ENCODE measurements at regions not wholly inside any gene's neighbourhood (a gene's known extent, or its start where the extent isn't known, plus 50 kb on each side); places are given as distances from the start of the nearest gene placed in this dataset.

DNA sequence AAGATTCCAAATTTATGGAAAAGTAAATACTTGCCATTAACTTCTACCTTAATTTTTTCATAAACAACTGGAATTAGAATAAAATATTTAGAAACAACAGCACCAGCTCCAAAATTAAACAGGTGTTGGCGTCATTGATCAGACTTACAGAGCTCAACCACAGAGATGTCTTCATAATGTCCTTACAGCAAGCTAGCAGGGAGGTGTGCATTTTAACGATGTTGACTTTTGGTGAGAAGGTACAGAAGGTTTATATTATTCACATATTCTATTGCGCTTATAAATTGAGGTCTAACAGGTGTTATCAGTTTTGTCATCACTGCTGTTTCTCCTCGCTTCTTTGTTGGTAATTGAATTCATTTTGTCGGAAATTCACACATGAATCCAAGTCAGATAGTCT lies 226.2 kb upstream of the CA10 start:
- TF ChIP-seq, protein P1, sequence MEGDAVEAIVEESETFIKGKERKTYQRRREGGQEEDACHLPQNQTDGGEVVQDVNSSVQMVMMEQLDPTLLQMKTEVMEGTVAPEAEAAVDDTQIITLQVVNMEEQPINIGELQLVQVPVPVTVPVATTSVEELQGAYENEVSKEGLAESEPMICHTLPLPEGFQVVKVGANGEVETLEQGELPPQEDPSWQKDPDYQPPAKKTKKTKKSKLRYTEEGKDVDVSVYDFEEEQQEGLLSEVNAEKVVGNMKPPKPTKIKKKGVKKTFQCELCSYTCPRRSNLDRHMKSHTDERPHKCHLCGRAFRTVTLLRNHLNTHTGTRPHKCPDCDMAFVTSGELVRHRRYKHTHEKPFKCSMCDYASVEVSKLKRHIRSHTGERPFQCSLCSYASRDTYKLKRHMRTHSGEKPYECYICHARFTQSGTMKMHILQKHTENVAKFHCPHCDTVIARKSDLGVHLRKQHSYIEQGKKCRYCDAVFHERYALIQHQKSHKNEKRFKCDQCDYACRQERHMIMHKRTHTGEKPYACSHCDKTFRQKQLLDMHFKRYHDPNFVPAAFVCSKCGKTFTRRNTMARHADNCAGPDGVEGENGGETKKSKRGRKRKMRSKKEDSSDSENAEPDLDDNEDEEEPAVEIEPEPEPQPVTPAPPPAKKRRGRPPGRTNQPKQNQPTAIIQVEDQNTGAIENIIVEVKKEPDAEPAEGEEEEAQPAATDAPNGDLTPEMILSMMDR (IDR thresholded peaks at IDR 0.05): no peak
- no peaks in the 10 kb centered on the region for H3K4me1 Mint-ChIP-seq
- peaks cover 0 to 6% (median 0%) of the 10 kb centered on the region in 3 donors for H3K27me3 Mint-ChIP-seq (ENCODE audit: low read depth in 3 of 3)
- H3K27ac Mint-ChIP-seq: no peak overlapping the region
- Histone ChIP-seq H3K9ac (ENCODE audit: insufficient read depth, low read length, poor library complexity, severe bottlenecking) (no peak overlapping the region), H3K4me1 (ENCODE audit: control insufficient read depth in 1 of 2, insufficient read depth in 2 of 2, low read length in 2 of 2) (no peaks in the 10 kb centered on the region), H3K36me3 (replicated peaks in 1 of 2; ENCODE audit: control insufficient read depth in 1 of 2, insufficient read depth in 2 of 2, low read length in 2 of 2) (no peaks in the 10 kb centered on the region), H3K27ac (ENCODE audit: low read depth in 1 of 2, low read length in 2 of 2) (no peak overlapping the region), H3K27me3 (ENCODE audit: control insufficient read depth in 2 of 2, insufficient read depth in 2 of 2, low read length in 2 of 2) (no peaks in the 10 kb centered on the region), H3K79me2 (ENCODE audit: insufficient read depth, low read length) (no peaks in the 10 kb centered on the region), H3K4me2 (replicated peaks; ENCODE audit: extremely low read depth, low read length, poor library complexity, severe bottlenecking) (no peak overlapping the region), H4K20me1 (ENCODE audit: insufficient read depth, low read length) (no peaks in the 10 kb centered on the region), H3K4me3 (replicated peaks in 1 of 3; ENCODE audit: low read depth in 2 of 3, low read length in 3 of 3) (no peak overlapping the region), H3K9me3 (replicated peaks in 1 of 2; ENCODE audit: control insufficient read depth in 1 of 2, insufficient read depth in 1 of 2, low read length in 2 of 2) (no peaks in the 10 kb centered on the region), H2AFZ (ENCODE audit: insufficient read depth, low read depth, low read length, poor library complexity, severe bottlenecking) (no peak overlapping the region)
- DNase-seq: no peak
- H3K36me3 Mint-ChIP-seq: no peaks in the 10 kb centered on the region
- no peak overlapping the region for H3K4me3 Mint-ChIP-seq
- WGBS (ENCODE audit: insufficient coverage): no CpG with 5 or more reads among the region's 5 CpGs
- intact Hi-C loops (cut with micrococcal nuclease): no loop called here
- peaks cover 0 to 2% (median 0%) of the 10 kb centered on the region in 7 donors for H3K9me3 Mint-ChIP-seq

DNA sequence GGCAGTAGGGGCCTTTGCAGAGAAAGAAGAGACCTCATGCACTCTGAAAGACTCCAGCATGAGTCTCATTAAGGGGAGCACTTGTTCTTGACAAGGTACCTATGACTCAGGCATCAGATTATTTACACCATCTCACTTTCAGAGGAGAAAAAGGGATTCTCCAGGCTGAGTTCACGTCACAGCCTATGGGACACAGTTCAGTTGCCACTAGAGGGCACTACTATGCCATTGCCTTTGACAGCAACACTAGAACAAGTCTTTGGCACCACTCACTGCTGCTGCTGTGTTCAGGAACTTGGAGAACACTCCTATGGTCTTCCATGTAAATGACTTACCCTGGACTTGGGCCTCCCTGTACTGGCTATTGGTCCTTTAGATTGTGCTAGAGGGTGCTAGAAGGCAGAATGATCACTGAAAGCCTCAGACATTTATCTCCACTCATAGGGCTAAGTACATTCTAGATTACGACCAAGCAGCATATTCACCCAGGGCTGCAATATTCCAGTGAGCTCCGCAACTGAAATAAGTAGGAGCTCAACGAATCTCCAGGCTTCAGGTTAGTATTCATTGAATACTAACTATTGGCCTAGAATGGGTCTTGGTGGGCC lies 225.1 kb upstream of the CA10 start:
- H3K4me3 Mint-ChIP-seq: no peak overlapping the region
- TF ChIP-seq, protein P1 (IDR thresholded peaks at IDR 0.05): peak; percentile 16
- no peak overlapping the region for H3K4me2 ChIP-seq (replicated peaks; ENCODE audit: extremely low read depth, low read length, poor library complexity, severe bottlenecking)
- H3K4me1 ChIP-seq (ENCODE audit: control insufficient read depth in 1 of 2, insufficient read depth in 2 of 2, low read length in 2 of 2): no peaks in the 10 kb centered on the region
- no peak overlapping the region for H2AFZ ChIP-seq (ENCODE audit: insufficient read depth, low read depth, low read length, poor library complexity, severe bottlenecking)
- no peak overlapping the region for H3K9ac ChIP-seq (ENCODE audit: insufficient read depth, low read length, poor library complexity, severe bottlenecking)
- peak in 1 of 3 donors; percentile 4 for DNase-seq
- H3K4me1 Mint-ChIP-seq: no peaks in the 10 kb centered on the region
- peaks cover 0 to 5% (median 0%) of the 10 kb centered on the region in 3 donors for H3K27me3 Mint-ChIP-seq (ENCODE audit: low read depth in 3 of 3)
- no peaks in the 10 kb centered on the region for H3K79me2 ChIP-seq (ENCODE audit: insufficient read depth, low read length)
- 100% methylated on average over 1 of the region's 4 CpGs for WGBS (ENCODE audit: insufficient coverage)
- H4K20me1 ChIP-seq (ENCODE audit: insufficient read depth, low read length): no peaks in the 10 kb centered on the region
- H3K9me3 Mint-ChIP-seq: peaks cover 0 to 2% (median 0%) of the 10 kb centered on the region in 7 donors
- H3K36me3 Mint-ChIP-seq: no peaks in the 10 kb centered on the region
- H3K27ac ChIP-seq (ENCODE audit: low read depth in 1 of 2, low read length in 2 of 2): no peak overlapping the region
- no peaks in the 10 kb centered on the region for H3K9me3 ChIP-seq (replicated peaks in 1 of 2; ENCODE audit: control insufficient read depth in 1 of 2, insufficient read depth in 1 of 2, low read length in 2 of 2)
- no peak overlapping the region for H3K27ac Mint-ChIP-seq
- no peaks in the 10 kb centered on the region for H3K27me3 ChIP-seq (ENCODE audit: control insufficient read depth in 2 of 2, insufficient read depth in 2 of 2, low read length in 2 of 2)
- no peaks in the 10 kb centered on the region for H3K36me3 ChIP-seq (replicated peaks in 1 of 2; ENCODE audit: control insufficient read depth in 1 of 2, insufficient read depth in 2 of 2, low read length in 2 of 2)
- no peak overlapping the region for H3K4me3 ChIP-seq (replicated peaks in 1 of 3; ENCODE audit: low read depth in 2 of 3, low read length in 3 of 3)
- intact Hi-C loops (cut with micrococcal nuclease): no loop called here
